RWPE2 (cell line): ENCODE measurements at regions not wholly inside any gene's neighbourhood (a gene's known extent, or its start where the extent isn't known, plus 50 kb on each side); places are given as distances from the start of the nearest gene placed in this dataset.
A peak's percentile ranks its signal among the peaks of the same experiment; 100 is the strongest.

ENCODE experiments used
- ATAC-seq: fragments of 200-7000 bp; cut with Tn5 transposase; 3 replicates; pipeline ENCODE4 v1.9.1; 2021; ENCODE audit warnings: low read depth
- DNase-seq: peaks from one replicate; pipeline ENCODE4 v3.0.0-alpha.2; 2020; ENCODE audit warnings: low spot score
- H3K27ac ChIP-seq: fragments of 450-650 bp; 2 replicates; pipeline ENCODE4 v1.5.1; 2017; ENCODE audit warnings: mild to moderate bottlenecking; ENCODE audit not compliant: poor library complexity, severe bottlenecking
- H3K27me3 ChIP-seq: fragments of 250-450 bp; sonication (Bioruptor Pico); 2 replicates; pipeline ENCODE4 v1.5.1; 2021; ENCODE audit warnings: mild to moderate bottlenecking, moderate library complexity; ENCODE audit not compliant: insufficient read depth, poor library complexity, severe bottlenecking
- H3K36me3 ChIP-seq: fragments of 250-450 bp; sonication (Bioruptor Pico); 2 replicates; pipeline ENCODE4 v1.5.1; 2020; ENCODE audit warnings: low read depth, mild to moderate bottlenecking, moderate library complexity
- H3K4me1 ChIP-seq: fragments of 250-450 bp; sonication (Bioruptor Pico); 2 replicates; pipeline ENCODE4 v1.5.1; 2021; ENCODE audit warnings: mild to moderate bottlenecking, moderate library complexity; ENCODE audit not compliant: insufficient read depth, poor library complexity, severe bottlenecking
- H3K4me3 ChIP-seq: fragments of 250-450 bp; sonication (Bioruptor Pico); 2 replicates; pipeline ENCODE4 v1.5.1; 2021; ENCODE audit warnings: mild to moderate bottlenecking, moderate library complexity; ENCODE audit not compliant: severe bottlenecking
- H3K9me3 ChIP-seq: fragments of 250-450 bp; sonication (Bioruptor Pico); 2 replicates; pipeline ENCODE4 v1.5.1; 2021; ENCODE audit warnings: mild to moderate bottlenecking, moderate library complexity; ENCODE audit not compliant: severe bottlenecking
- TF ChIP-seq, protein P1 (sequence below): fragments of 450-650 bp; IDR thresholded peaks from one replicate; pipeline ENCODE4 v1.5.1; 2017; ENCODE audit warnings: mild to moderate bottlenecking, moderate library complexity; ENCODE audit not compliant: poor library complexity, severe bottlenecking

GRCh38 chr7:34491899-34492298 is 166.1 kb upstream of the NPSR1 start:
- Histone ChIP-seq H3K4me1 (no peaks in the 10 kb centered on the region), H3K27me3 (no peaks in the 10 kb centered on the region), H3K36me3 (no peaks in the 10 kb centered on the region), H3K4me3 (no peak overlapping the region), H3K9me3 (no peaks in the 10 kb centered on the region), H3K27ac (no peak overlapping the region)
- TF ChIP-seq, protein P1, sequence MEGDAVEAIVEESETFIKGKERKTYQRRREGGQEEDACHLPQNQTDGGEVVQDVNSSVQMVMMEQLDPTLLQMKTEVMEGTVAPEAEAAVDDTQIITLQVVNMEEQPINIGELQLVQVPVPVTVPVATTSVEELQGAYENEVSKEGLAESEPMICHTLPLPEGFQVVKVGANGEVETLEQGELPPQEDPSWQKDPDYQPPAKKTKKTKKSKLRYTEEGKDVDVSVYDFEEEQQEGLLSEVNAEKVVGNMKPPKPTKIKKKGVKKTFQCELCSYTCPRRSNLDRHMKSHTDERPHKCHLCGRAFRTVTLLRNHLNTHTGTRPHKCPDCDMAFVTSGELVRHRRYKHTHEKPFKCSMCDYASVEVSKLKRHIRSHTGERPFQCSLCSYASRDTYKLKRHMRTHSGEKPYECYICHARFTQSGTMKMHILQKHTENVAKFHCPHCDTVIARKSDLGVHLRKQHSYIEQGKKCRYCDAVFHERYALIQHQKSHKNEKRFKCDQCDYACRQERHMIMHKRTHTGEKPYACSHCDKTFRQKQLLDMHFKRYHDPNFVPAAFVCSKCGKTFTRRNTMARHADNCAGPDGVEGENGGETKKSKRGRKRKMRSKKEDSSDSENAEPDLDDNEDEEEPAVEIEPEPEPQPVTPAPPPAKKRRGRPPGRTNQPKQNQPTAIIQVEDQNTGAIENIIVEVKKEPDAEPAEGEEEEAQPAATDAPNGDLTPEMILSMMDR: no peak
- ATAC-seq (no peak), DNase-seq (no peak)

DNA sequence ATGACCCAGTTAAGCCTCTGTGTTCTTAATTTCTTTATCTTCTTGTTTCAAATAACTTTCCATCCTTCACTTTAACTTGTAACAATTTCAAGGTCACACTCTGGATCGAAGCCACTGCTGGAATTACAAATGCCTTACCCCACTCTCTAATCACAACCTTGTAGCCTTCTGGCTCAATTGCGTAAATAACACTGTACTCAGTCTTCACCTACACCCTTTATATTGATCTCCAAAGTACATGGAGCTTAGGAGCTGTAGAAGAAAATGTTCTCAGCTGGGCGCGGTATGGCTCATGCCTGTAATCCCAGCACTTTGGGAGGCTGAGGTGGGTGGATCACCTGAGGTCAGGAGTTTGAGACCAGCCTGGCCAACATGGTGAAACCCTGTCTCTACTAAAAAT is 164.3 kb upstream of the NPSR1 start:
- H3K36me3 ChIP-seq: no peaks in the 10 kb centered on the region
- H3K9me3 ChIP-seq: no peaks in the 10 kb centered on the region
- TF ChIP-seq, protein P1: no peak
- DNase-seq: no peak
- no peak for ATAC-seq
- no peak overlapping the region for H3K4me3 ChIP-seq
- H3K27me3 ChIP-seq: no peaks in the 10 kb centered on the region
- no peaks in the 10 kb centered on the region for H3K4me1 ChIP-seq
- no peak overlapping the region for H3K27ac ChIP-seq

- H3K36me3 ChIP-seq: no peaks in the 10 kb centered on the region
- no peaks in the 10 kb centered on the region for H3K9me3 ChIP-seq
- no peaks in the 10 kb centered on the region for H3K4me1 ChIP-seq
- H3K27ac ChIP-seq: no peak overlapping the region
- no peaks in the 10 kb centered on the region for H3K27me3 ChIP-seq
- H3K4me3 ChIP-seq: no peak overlapping the region
- TF ChIP-seq, protein P1: peak; percentile 23
- DNase-seq (no peak), ATAC-seq (no peak)
Observed at GRCh38 chr7:34497153-34497777, 160.8 kb upstream of the NPSR1 start.

GRCh38 chr7:34501156-34501555 is 156.9 kb upstream of the NPSR1 start:
- ATAC-seq (no peak), DNase-seq (no peak)
- Histone ChIP-seq H3K27me3 (no peaks in the 10 kb centered on the region), H3K4me1 (no peaks in the 10 kb centered on the region), H3K36me3 (no peaks in the 10 kb centered on the region), H3K9me3 (no peaks in the 10 kb centered on the region), H3K4me3 (no peak overlapping the region), H3K27ac (no peak overlapping the region)
- TF ChIP-seq, protein P1: no peak

DNA sequence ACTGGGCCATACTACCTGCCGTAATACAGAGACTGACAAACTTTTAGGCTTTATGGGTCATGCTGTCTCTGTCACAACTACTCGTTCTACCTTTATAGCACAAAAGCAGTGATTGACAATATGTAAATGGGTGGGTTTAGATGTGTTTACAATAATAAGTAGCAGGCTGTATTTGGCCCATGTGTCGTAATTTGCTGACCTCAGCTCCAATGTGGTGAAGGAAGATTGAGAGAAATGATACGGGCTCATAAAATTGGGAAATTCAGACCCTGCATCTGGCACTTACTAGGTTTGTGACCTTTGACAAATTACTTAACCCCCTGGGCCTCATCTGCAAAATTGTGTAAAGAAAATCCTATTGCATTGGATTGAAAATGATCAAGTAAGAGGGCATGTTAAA is 150.8 kb upstream of the NPSR1 start:
- ATAC-seq: no peak
- TF ChIP-seq, protein P1: no peak
- no peaks in the 10 kb centered on the region for H3K9me3 ChIP-seq

More for the DNA sequence above, 150.8 kb upstream of the NPSR1 start:
- no peaks in the 10 kb centered on the region for H3K36me3 ChIP-seq
- H3K4me1 ChIP-seq: no peaks in the 10 kb centered on the region
- H3K27ac ChIP-seq: no peak overlapping the region
- no peaks in the 10 kb centered on the region for H3K27me3 ChIP-seq
- H3K4me3 ChIP-seq: no peak overlapping the region
- DNase-seq: no peak
